RWPE2 (cell line): ENCODE measurements at regions not wholly inside any gene's neighbourhood (a gene's known extent, or its start where the extent isn't known, plus 50 kb on each side); places are given as distances from the start of the nearest gene placed in this dataset.
A peak's percentile ranks its signal among the peaks of the same experiment; 100 is the strongest.

Source experiments
- ATAC-seq: fragments of 200-7000 bp; cut with Tn5 transposase; 3 replicates; pipeline ENCODE4 v1.9.1; 2021; ENCODE audit warnings: low read depth
- DNase-seq: peaks from one replicate; pipeline ENCODE4 v3.0.0-alpha.2; 2020; ENCODE audit warnings: low spot score
- H3K27ac ChIP-seq: fragments of 450-650 bp; 2 replicates; pipeline ENCODE4 v1.5.1; 2017; ENCODE audit warnings: mild to moderate bottlenecking; ENCODE audit not compliant: poor library complexity, severe bottlenecking
- H3K27me3 ChIP-seq: fragments of 250-450 bp; sonication (Bioruptor Pico); 2 replicates; pipeline ENCODE4 v1.5.1; 2021; ENCODE audit warnings: mild to moderate bottlenecking, moderate library complexity; ENCODE audit not compliant: insufficient read depth, poor library complexity, severe bottlenecking
- H3K36me3 ChIP-seq: fragments of 250-450 bp; sonication (Bioruptor Pico); 2 replicates; pipeline ENCODE4 v1.5.1; 2020; ENCODE audit warnings: low read depth, mild to moderate bottlenecking, moderate library complexity
- H3K4me1 ChIP-seq: fragments of 250-450 bp; sonication (Bioruptor Pico); 2 replicates; pipeline ENCODE4 v1.5.1; 2021; ENCODE audit warnings: mild to moderate bottlenecking, moderate library complexity; ENCODE audit not compliant: insufficient read depth, poor library complexity, severe bottlenecking
- H3K4me3 ChIP-seq: fragments of 250-450 bp; sonication (Bioruptor Pico); 2 replicates; pipeline ENCODE4 v1.5.1; 2021; ENCODE audit warnings: mild to moderate bottlenecking, moderate library complexity; ENCODE audit not compliant: severe bottlenecking
- H3K9me3 ChIP-seq: fragments of 250-450 bp; sonication (Bioruptor Pico); 2 replicates; pipeline ENCODE4 v1.5.1; 2021; ENCODE audit warnings: mild to moderate bottlenecking, moderate library complexity; ENCODE audit not compliant: severe bottlenecking
- CTCF ChIP-seq: fragments of 450-650 bp; IDR thresholded peaks from one replicate; pipeline ENCODE4 v1.5.1; 2017; ENCODE audit warnings: mild to moderate bottlenecking, moderate library complexity; ENCODE audit not compliant: poor library complexity, severe bottlenecking

DNA sequence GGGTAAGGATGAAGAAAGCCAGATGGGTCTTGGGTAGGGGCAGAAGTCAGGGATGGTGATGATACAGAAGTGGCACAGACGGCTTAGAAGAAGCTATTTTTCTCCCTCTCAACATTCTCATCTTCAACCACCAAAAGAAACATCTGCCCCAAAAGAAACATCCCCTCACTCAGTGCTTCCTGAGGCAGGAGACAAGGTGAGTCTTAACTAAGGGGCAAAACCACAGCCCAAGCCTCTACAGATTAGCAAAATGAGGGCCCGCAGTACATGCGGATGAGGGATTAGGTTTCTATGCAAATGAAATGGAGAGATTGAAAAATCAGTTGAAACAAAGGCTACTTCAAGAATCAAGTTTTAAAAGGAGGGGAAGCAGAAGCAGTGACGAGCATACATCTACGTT lies 241.3 kb upstream of the CCDC196 start:
- ATAC-seq (no peak), DNase-seq (no peak)
- H3K27ac ChIP-seq = no peak overlapping the region
- no peak for TF ChIP-seq CTCF
- H3K4me3 ChIP-seq = no peak overlapping the region
- H3K9me3 ChIP-seq = no peaks in the 10 kb centered on the region
- H3K27me3 ChIP-seq = peaks cover 19% of the 10 kb centered on the region
- H3K4me1 ChIP-seq = no peaks in the 10 kb centered on the region
- no peaks in the 10 kb centered on the region for H3K36me3 ChIP-seq

GRCh38 chr14:66247662-66248193 lies 238.4 kb upstream of the CCDC196 start:
- TF ChIP-seq CTCF = no peak
- ATAC-seq (no peak; the same call in 2 of the 3 replicates), DNase-seq (no peak)
- Histone ChIP-seq H3K27ac (no peak overlapping the region), H3K4me1 (no peaks in the 10 kb centered on the region), H3K36me3 (no peaks in the 10 kb centered on the region), H3K4me3 (no peak overlapping the region), H3K27me3 (peaks cover 19% of the 10 kb centered on the region), H3K9me3 (no peaks in the 10 kb centered on the region)

DNA sequence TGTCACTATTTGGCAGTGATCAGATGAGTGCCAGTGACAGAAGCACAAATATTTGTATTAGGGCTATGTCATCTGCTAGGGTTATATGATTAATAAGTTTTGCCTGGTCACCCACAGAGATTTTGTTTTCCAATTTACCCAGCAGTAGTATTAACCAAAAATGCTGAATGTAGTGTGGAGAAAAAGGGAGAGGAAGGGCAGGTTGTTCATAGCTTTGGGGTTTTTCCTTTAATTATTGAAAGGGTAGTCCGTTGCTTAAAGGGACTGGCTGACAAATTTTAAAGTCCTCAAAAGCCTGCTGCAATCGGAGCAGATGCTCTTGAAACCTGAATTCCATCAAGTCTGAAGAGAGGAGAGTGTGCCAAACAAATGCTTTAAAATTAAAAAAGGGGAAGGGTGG lies 237.9 kb upstream of the CCDC196 start:
- no peak overlapping the region for H3K27ac ChIP-seq
- peaks cover 19% of the 10 kb centered on the region for H3K27me3 ChIP-seq
- H3K9me3 ChIP-seq = no peaks in the 10 kb centered on the region
- H3K4me3 ChIP-seq = no peak overlapping the region
- TF ChIP-seq CTCF = no peak
- DNase-seq = no peak
- H3K36me3 ChIP-seq = no peaks in the 10 kb centered on the region
- no peaks in the 10 kb centered on the region for H3K4me1 ChIP-seq
- no peak for ATAC-seq

GRCh38 chr14:66249544-66249943 lies 236.6 kb upstream of the CCDC196 start:
- TF ChIP-seq CTCF = no peak
- ATAC-seq (no peak), DNase-seq (no peak)
- no peaks in the 10 kb centered on the region for H3K36me3 ChIP-seq
- H3K4me1 ChIP-seq = no peaks in the 10 kb centered on the region
- H3K27me3 ChIP-seq = peaks cover 19% of the 10 kb centered on the region
- no peak overlapping the region for H3K4me3 ChIP-seq
- no peak overlapping the region for H3K27ac ChIP-seq
- no peaks in the 10 kb centered on the region for H3K9me3 ChIP-seq

GRCh38 chr14:66254038-66254437 lies 232.1 kb upstream of the CCDC196 start:
- ATAC-seq (peak; percentile 21; the same call in 1 of the 3 replicates), DNase-seq (no peak)
- no peak for TF ChIP-seq CTCF

More at GRCh38 chr14:66254038-66254437, 232.1 kb upstream of the CCDC196 start:
- Histone ChIP-seq H3K27me3 (peaks cover 7% of the 10 kb centered on the region), H3K4me3 (no peak overlapping the region), H3K4me1 (no peaks in the 10 kb centered on the region), H3K27ac (no peak overlapping the region), H3K36me3 (no peaks in the 10 kb centered on the region), H3K9me3 (no peaks in the 10 kb centered on the region)
